Neural cell (in vitro differentiated cells): ENCODE measurements at regions not wholly inside any gene's neighbourhood (a gene's known extent, or its start where the extent isn't known, plus 50 kb on each side); places are given as distances from the start of the nearest gene placed in this dataset.

Experiments used
- H2AFZ ChIP-seq: fragments of 200-600, 300-800 bp; sonication (generic), shearing (Covaris generic); 2 replicates; pipeline ENCODE4 v1.6.0; 2014; ENCODE audit warnings: low read depth, mild to moderate bottlenecking, antibody characterized with exemption, low read length, moderate library complexity
- H3F3A ChIP-seq: fragments of 200-600 bp; shearing (Covaris generic); 2 replicates; pipeline ENCODE4 v1.6.1; 2016; ENCODE audit warnings: mild to moderate bottlenecking, moderate library complexity, mixed read lengths, antibody characterized with exemption, low read length; ENCODE audit not compliant: insufficient read depth, poor library complexity, severe bottlenecking
- H3K27ac ChIP-seq: fragments of 200-600, 300-800 bp; sonication (generic), shearing (Covaris generic); 2 replicates; pipeline ENCODE4 v1.5.1; 2014; ENCODE audit warnings: mild to moderate bottlenecking, low read length, moderate library complexity
- H3K27me3 ChIP-seq: fragments of 300-800, 200-600 bp; sonication (generic), shearing (Covaris generic); 2 replicates; pipeline ENCODE4 v1.6.0; 2014; ENCODE audit warnings: mild to moderate bottlenecking, low read depth, low read length, moderate library complexity; ENCODE audit not compliant: insufficient read depth
- H3K36me3 ChIP-seq: fragments of 300-800, 200-600 bp; sonication (generic), shearing (Covaris generic); 2 replicates; pipeline ENCODE4 v1.5.1; 2014; ENCODE audit warnings: mild to moderate bottlenecking, antibody characterized with exemption, low read length, moderate library complexity; ENCODE audit not compliant: insufficient read depth
- H3K4me2 ChIP-seq: fragments of 300-800, 200-600 bp; sonication (generic), shearing (Covaris generic); 2 replicates; pipeline ENCODE4 v1.6.0; 2014; ENCODE audit warnings: mild to moderate bottlenecking, low read length
- H3K4me3 ChIP-seq: fragments of 300-800, 200-600 bp; sonication (generic), shearing (Covaris generic); 2 replicates; pipeline ENCODE4 v1.5.1; 2014; ENCODE audit warnings: mild to moderate bottlenecking, low read length, moderate library complexity
- H3K79me2 ChIP-seq: fragments of 200-600 bp; shearing (Covaris generic); replicated peaks from 2 replicates; pipeline ENCODE4 v1.6.0; 2014; ENCODE audit warnings: mild to moderate bottlenecking, low read length, moderate library complexity; ENCODE audit not compliant: insufficient read depth
- H3K9ac ChIP-seq: fragments of 300-800, 200-600 bp; sonication (generic), shearing (Covaris generic); 2 replicates; pipeline ENCODE4 v1.6.1; 2016; ENCODE audit warnings: mild to moderate bottlenecking, low read length, mixed read lengths
- H3K9me2 ChIP-seq: fragments of 200-600 bp; shearing (Covaris generic); 2 replicates; pipeline ENCODE4 v1.6.1; 2016; ENCODE audit warnings: mild to moderate bottlenecking, low read length, mixed read lengths; ENCODE audit not compliant: insufficient read depth
- H3K9me3 ChIP-seq: fragments of 200-600, 300-800 bp; sonication (generic), shearing (Covaris generic); 2 replicates; pipeline ENCODE4 v1.6.1; 2016; ENCODE audit warnings: mild to moderate bottlenecking, mixed run types, low read length, moderate library complexity, mixed read lengths
- H4K20me1 ChIP-seq: fragments of 200-600 bp; shearing (Covaris generic); 2 replicates; pipeline ENCODE4 v1.6.1; 2016; ENCODE audit warnings: mild to moderate bottlenecking, mixed run types; ENCODE audit not compliant: insufficient read depth
- CTCF ChIP-seq: fragments of 450-650 bp; IDR thresholded peaks from 2 replicates; pipeline ENCODE4 v1.5.1; 2014; ENCODE audit warnings: antibody characterized with exemption, mild to moderate bottlenecking, moderate library complexity; ENCODE audit not compliant: poor library complexity, severe bottlenecking
- EP300 ChIP-seq: fragments of 450-650 bp; conservative IDR thresholded peaks from 2 replicates; pipeline ENCODE4 v1.6.1; 2014; ENCODE audit warnings: antibody characterized with exemption, mild to moderate bottlenecking, moderate library complexity; ENCODE audit not compliant: poor library complexity, severe bottlenecking
- EZH2 ChIP-seq: fragments of 200-600, 300-800 bp; shearing (Covaris generic), sonication (generic); IDR thresholded peaks from 2 replicates; pipeline ENCODE4 v1.6.1; 2014; ENCODE audit warnings: antibody characterized with exemption, low read length, borderline replicate concordance, mild to moderate bottlenecking; ENCODE audit not compliant: insufficient read depth, poor library complexity, severe bottlenecking
- MXI1 ChIP-seq: fragments of 450-650 bp; conservative IDR thresholded peaks from 2 replicates; pipeline ENCODE4 v1.6.1; 2014; ENCODE audit warnings: antibody characterized with exemption, mild to moderate bottlenecking; ENCODE audit not compliant: poor library complexity, severe bottlenecking
- POLR2AphosphoS5 ChIP-seq: IDR thresholded peaks from 2 replicates; pipeline ENCODE4 v1.6.1; 2012
- RAD21 ChIP-seq: fragments of 450-650 bp; conservative IDR thresholded peaks from 2 replicates; pipeline ENCODE4 v1.6.1; 2014; ENCODE audit warnings: antibody characterized with exemption, mild to moderate bottlenecking, moderate library complexity
- SMC3 ChIP-seq: fragments of 450-650 bp; conservative IDR thresholded peaks from 2 replicates; pipeline ENCODE4 v1.6.1; 2014; ENCODE audit warnings: antibody characterized with exemption, mild to moderate bottlenecking, moderate library complexity; ENCODE audit not compliant: poor library complexity
- TAF1 ChIP-seq: IDR thresholded peaks from 2 replicates; pipeline ENCODE4 v1.6.1; 2012; ENCODE audit warnings: low read depth
- TF ChIP-seq, protein P1 (sequence below): IDR thresholded peaks from 2 replicates; pipeline ENCODE4 v1.6.1; 2012; ENCODE audit warnings: borderline replicate concordance

DNA sequence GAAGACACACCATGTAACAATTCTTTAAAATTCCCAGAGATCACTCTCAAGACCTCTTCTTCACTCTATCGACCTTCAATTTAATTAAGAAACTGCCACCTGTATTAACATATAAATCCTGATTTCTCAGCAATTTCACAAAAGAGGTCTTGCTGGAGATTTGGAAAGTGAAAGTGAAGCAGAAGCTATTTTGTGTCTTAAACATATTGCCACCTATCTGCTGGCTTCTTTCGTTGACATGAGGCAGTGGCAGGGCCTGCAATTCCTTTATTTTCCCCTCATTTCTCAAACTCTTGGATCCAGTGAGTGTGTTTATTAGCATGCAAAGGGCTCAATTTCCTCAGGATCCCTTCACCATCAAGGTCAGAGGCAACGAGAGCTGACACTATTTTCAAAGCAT is 780.2 kb upstream of the SLITRK1 start:
- H3K9ac ChIP-seq, result no peak overlapping the region
- no peak overlapping the region for H2AFZ ChIP-seq
- H3K27ac ChIP-seq, result no peak overlapping the region
- no peak overlapping the region for H3K4me2 ChIP-seq
- no peaks in the 10 kb centered on the region for H3K9me3 ChIP-seq
- no peaks in the 10 kb centered on the region for H3F3A ChIP-seq
- TF ChIP-seq, protein P1, sequence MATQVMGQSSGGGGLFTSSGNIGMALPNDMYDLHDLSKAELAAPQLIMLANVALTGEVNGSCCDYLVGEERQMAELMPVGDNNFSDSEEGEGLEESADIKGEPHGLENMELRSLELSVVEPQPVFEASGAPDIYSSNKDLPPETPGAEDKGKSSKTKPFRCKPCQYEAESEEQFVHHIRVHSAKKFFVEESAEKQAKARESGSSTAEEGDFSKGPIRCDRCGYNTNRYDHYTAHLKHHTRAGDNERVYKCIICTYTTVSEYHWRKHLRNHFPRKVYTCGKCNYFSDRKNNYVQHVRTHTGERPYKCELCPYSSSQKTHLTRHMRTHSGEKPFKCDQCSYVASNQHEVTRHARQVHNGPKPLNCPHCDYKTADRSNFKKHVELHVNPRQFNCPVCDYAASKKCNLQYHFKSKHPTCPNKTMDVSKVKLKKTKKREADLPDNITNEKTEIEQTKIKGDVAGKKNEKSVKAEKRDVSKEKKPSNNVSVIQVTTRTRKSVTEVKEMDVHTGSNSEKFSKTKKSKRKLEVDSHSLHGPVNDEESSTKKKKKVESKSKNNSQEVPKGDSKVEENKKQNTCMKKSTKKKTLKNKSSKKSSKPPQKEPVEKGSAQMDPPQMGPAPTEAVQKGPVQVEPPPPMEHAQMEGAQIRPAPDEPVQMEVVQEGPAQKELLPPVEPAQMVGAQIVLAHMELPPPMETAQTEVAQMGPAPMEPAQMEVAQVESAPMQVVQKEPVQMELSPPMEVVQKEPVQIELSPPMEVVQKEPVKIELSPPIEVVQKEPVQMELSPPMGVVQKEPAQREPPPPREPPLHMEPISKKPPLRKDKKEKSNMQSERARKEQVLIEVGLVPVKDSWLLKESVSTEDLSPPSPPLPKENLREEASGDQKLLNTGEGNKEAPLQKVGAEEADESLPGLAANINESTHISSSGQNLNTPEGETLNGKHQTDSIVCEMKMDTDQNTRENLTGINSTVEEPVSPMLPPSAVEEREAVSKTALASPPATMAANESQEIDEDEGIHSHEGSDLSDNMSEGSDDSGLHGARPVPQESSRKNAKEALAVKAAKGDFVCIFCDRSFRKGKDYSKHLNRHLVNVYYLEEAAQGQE, result no peak
- TF ChIP-seq MXI1, result no peak
- TF ChIP-seq CTCF, result no peak
- TF ChIP-seq EZH2, result no peak
- TF ChIP-seq TAF1, result no peak
- TF ChIP-seq EP300, result no peak
- no peak for TF ChIP-seq RAD21
- TF ChIP-seq SMC3, result no peak
- TF ChIP-seq POLR2AphosphoS5, result no peak
- no peak overlapping the region for H3K4me3 ChIP-seq
- H3K27me3 ChIP-seq, result no peaks in the 10 kb centered on the region
- no peaks in the 10 kb centered on the region for H3K79me2 ChIP-seq
- no peaks in the 10 kb centered on the region for H4K20me1 ChIP-seq
- H3K36me3 ChIP-seq, result no peaks in the 10 kb centered on the region
- no peaks in the 10 kb centered on the region for H3K9me2 ChIP-seq

DNA sequence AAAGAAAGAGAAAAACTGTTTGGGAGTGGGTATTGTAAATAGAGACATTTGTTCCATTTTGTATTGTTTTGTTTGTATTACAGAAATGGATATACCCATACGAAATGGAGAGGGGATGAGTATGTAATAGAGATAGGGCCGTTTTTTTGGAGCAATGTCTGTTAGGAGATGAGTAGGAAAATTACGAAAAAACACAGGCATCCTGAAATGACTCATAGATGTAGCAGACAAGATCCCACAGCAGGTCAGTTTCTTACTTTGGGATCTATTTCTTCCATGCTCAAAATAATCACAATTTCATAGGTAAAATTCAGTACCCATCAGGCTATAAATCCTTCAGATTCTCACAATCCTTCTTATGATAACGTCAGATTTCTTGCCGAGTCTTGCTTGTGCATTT is 779.4 kb upstream of the SLITRK1 start:
- H3K27me3 ChIP-seq, result no peaks in the 10 kb centered on the region
- no peak overlapping the region for H3K4me3 ChIP-seq
- no peaks in the 10 kb centered on the region for H3K36me3 ChIP-seq
- no peaks in the 10 kb centered on the region for H3F3A ChIP-seq
- TF ChIP-seq MXI1, result no peak
- H2AFZ ChIP-seq, result no peak overlapping the region
- H3K27ac ChIP-seq, result no peak overlapping the region
- H3K79me2 ChIP-seq, result no peaks in the 10 kb centered on the region
- H3K9me3 ChIP-seq, result no peaks in the 10 kb centered on the region
- H3K9ac ChIP-seq, result no peak overlapping the region
- no peak overlapping the region for H3K4me2 ChIP-seq
- H3K9me2 ChIP-seq, result no peaks in the 10 kb centered on the region
- no peaks in the 10 kb centered on the region for H4K20me1 ChIP-seq

GRCh38 chr13:84659359-84659661 is 777.0 kb upstream of the SLITRK1 start:
- H3K36me3 ChIP-seq, result no peaks in the 10 kb centered on the region
- no peaks in the 10 kb centered on the region for H3K9me3 ChIP-seq
- no peaks in the 10 kb centered on the region for H3F3A ChIP-seq
- no peak overlapping the region for H2AFZ ChIP-seq
- no peaks in the 10 kb centered on the region for H3K79me2 ChIP-seq
- H3K27me3 ChIP-seq, result no peaks in the 10 kb centered on the region
- H3K27ac ChIP-seq, result no peak overlapping the region
- no peaks in the 10 kb centered on the region for H4K20me1 ChIP-seq
- H3K4me2 ChIP-seq, result no peak overlapping the region
- no peak overlapping the region for H3K9ac ChIP-seq
- no peaks in the 10 kb centered on the region for H3K9me2 ChIP-seq
- TF ChIP-seq POLR2AphosphoS5 (no peak), RAD21 (no peak), SMC3 (no peak), EP300 (no peak), EZH2 (no peak), MXI1 (no peak), TAF1 (no peak), CTCF (no peak)
- TF ChIP-seq, protein P1, result no peak
- no peak overlapping the region for H3K4me3 ChIP-seq
